K562 (cell line): ENCODE measurements at regions not wholly inside any gene's neighbourhood (a gene's known extent, or its start where the extent isn't known, plus 50 kb on each side); places are given as distances from the start of the nearest gene placed in this dataset.

Source experiments
- BCL6 ChIP-seq: fragments of 250-450 bp; sonication (Bioruptor Pico); IDR thresholded peaks from 2 replicates; pipeline ENCODE4 v1.4.0; 2020
- CREB3 ChIP-seq: fragments of 450-650 bp; conservative IDR thresholded peaks from 2 replicates; pipeline ENCODE4 v1.6.1; 2016; ENCODE audit warnings: missing genetic modification characterization, low read depth, mild to moderate bottlenecking, missing compliant biosample characterization, moderate library complexity
- GABPA ChIP-seq: fragments of 200-800 bp; sonication (Bioruptor generic); conservative IDR thresholded peaks from 2 replicates; pipeline ENCODE4 v1.6.1; 2016; ENCODE audit warnings: low read depth, missing genetic modification characterization, missing compliant biosample characterization
- HNRNPK ChIP-seq: fragments of 200-400 bp; formaldehyde crosslinking; IDR thresholded peaks from one replicate; pipeline ENCODE4 v1.6.1; 2018; ENCODE audit warnings: mild to moderate bottlenecking, low read depth, low read length; ENCODE audit not compliant: poor library complexity, severe bottlenecking
- MNT ChIP-seq, 2 experiments: fragments of 450-650 bp; conservative IDR thresholded peaks; 2 replicates each; pipeline ENCODE4 v1.6.1; 2017; ENCODE audit warnings: mild to moderate bottlenecking in 2 of 2, moderate library complexity in 2 of 2
- NONO ChIP-seq, 2 experiments: fragments of 200-400 bp in 1 of 2; fragments of 450-650 bp in 1 of 2; formaldehyde crosslinking in 1 of 2; IDR thresholded peaks; 2 replicates each; pipeline ENCODE4 v1.6.1; 2017; ENCODE audit warnings: low read depth in 2 of 2, mild to moderate bottlenecking in 2 of 2, moderate library complexity in 2 of 2, low read length in 1 of 2
- POLR3G ChIP-seq: IDR thresholded peaks from 2 replicates; pipeline ENCODE4 v1.6.1; 2011; ENCODE audit not compliant: insufficient read length, insufficient replicate concordance; ENCODE audit errors: extremely low read depth
- POU5F1 ChIP-seq: fragments of 150-350 bp; IDR thresholded peaks from 2 replicates; pipeline ENCODE4 v1.6.1; 2014; ENCODE audit warnings: borderline replicate concordance, low read length, low read depth, mild to moderate bottlenecking; ENCODE audit not compliant: partially characterized antibody
- PREB ChIP-seq: sonication (generic); formaldehyde crosslinking; IDR thresholded peaks from 2 replicates; pipeline ENCODE4 v1.8.1; 2023; ENCODE audit warnings: mild to moderate bottlenecking, missing genetic modification reagents
- PRPF4 ChIP-seq: fragments of 200-400 bp; formaldehyde crosslinking; IDR thresholded peaks from one replicate; pipeline ENCODE4 v1.6.1; 2017; ENCODE audit warnings: low read length, low read depth, mild to moderate bottlenecking; ENCODE audit not compliant: insufficient read depth, poor library complexity, severe bottlenecking
- SRSF3 ChIP-seq: fragments of 200-400 bp; formaldehyde crosslinking; IDR thresholded peaks from 2 replicates; pipeline ENCODE4 v1.6.1; 2016; ENCODE audit warnings: mild to moderate bottlenecking, low read length, moderate library complexity; ENCODE audit not compliant: insufficient read depth
- TCF7L2 ChIP-seq: fragments of 150-350 bp; IDR thresholded peaks from 2 replicates; pipeline ENCODE4 v1.6.1; 2016; ENCODE audit warnings: low read depth, mild to moderate bottlenecking, low read length, moderate library complexity
- U2AF2 ChIP-seq: fragments of 200-400 bp; formaldehyde crosslinking; optimal IDR thresholded peaks from 2 replicates; pipeline ENCODE3; 2017; ENCODE audit warnings: low read depth, mild to moderate bottlenecking, low read length
- ZBTB26 ChIP-seq: fragments of 450-650 bp; formaldehyde crosslinking; IDR thresholded peaks from 2 replicates; pipeline ENCODE4 v1.4.0; 2022; ENCODE audit warnings: missing genetic modification characterization
- ZBTB9 ChIP-seq: fragments of 450-650 bp; formaldehyde crosslinking; IDR thresholded peaks from 2 replicates; pipeline ENCODE4 v1.4.0; 2020; ENCODE audit warnings: mild to moderate bottlenecking, moderate library complexity
- ZHX1 ChIP-seq: fragments of 150-350 bp; conservative IDR thresholded peaks from 2 replicates; pipeline ENCODE4 v1.6.1; 2014; ENCODE audit warnings: low read length
- ZNF785 ChIP-seq: fragments of 250-450 bp; sonication (Bioruptor Pico); IDR thresholded peaks from 2 replicates; pipeline ENCODE4 v1.4.0; 2020; ENCODE audit warnings: mild to moderate bottlenecking

GRCh38 chr2:12074126-12074844 is 327.9 kb downstream of the LPIN1 start (continued):
- TF ChIP-seq PREB (CRISPR knock-in tag) (no peak), TCF7L2 (no peak; the same call in 1 of the 2 replicates), ZNF785 (no peak), U2AF2 (no peak), POLR3G (no peak), NONO (IDR thresholded peaks at IDR 0.05; ENCODE audit: low read depth in 2 of 2, low read length in 1 of 2) (no peak; a peak in 1 of 4 replicates), ZBTB26 (no peak), ZBTB9 (CRISPR knock-in tag) (peak; percentile 90), BCL6 (no peak), GABPA (tag) (no peak), POU5F1 (no peak), HNRNPK (no peak), SRSF3 (no peak), PRPF4 (no peak), CREB3 (tag) (no peak), ZHX1 (no peak), MNT (conservative IDR thresholded peaks at IDR 0.05) (peak in 1 of 2 experiments; percentile 52; a peak in 1 of 4 replicates)
